NCI-H2227 (cell line): ENCODE measurements at regions not wholly inside any gene's neighbourhood (a gene's known extent, or its start where the extent isn't known, plus 50 kb on each side); places are given as distances from the start of the nearest gene placed in this dataset.

Experiments used
- DNase-seq: peaks from one replicate; lab custom pipeline; 2025; ENCODE audit not compliant: unreplicated experiment; lab: John Stamatoyannopoulos, UW

- DNase-seq, result no peak
Observed at GRCh38 chr11:104538313-104538712, 359.9 kb downstream of the CASP12 start.

GRCh38 chr11:104534278-104534677 is 364.0 kb downstream of the CASP12 start:
- no peak for DNase-seq

- no peak for DNase-seq
Observed at GRCh38 chr11:104531894-104532293, 366.4 kb downstream of the CASP12 start.

GRCh38 chr11:104531075-104531474 is 367.1 kb upstream of the PDGFD start:
- peak; percentile 2 for DNase-seq

GRCh38 chr11:104529906-104530305 is 366.0 kb upstream of the PDGFD start:
- DNase-seq, result no peak

GRCh38 chr11:104529213-104529612 is 365.3 kb upstream of the PDGFD start:
- DNase-seq, result no peak

GRCh38 chr11:104526006-104526405 is 362.1 kb upstream of the PDGFD start:
- no peak for DNase-seq

GRCh38 chr11:104525416-104525815 is 361.5 kb upstream of the PDGFD start:
- DNase-seq, result no peak

- DNase-seq, result no peak
Observed at GRCh38 chr11:104524254-104524653, 360.3 kb upstream of the PDGFD start.

GRCh38 chr11:104523611-104524010 is 359.7 kb upstream of the PDGFD start:
- DNase-seq, result no peak

- DNase-seq, result no peak
Observed at GRCh38 chr11:104522650-104523049, 358.7 kb upstream of the PDGFD start.

GRCh38 chr11:104522123-104522522 is 358.2 kb upstream of the PDGFD start:
- DNase-seq, result no peak

GRCh38 chr11:104510169-104510568 is 346.2 kb upstream of the PDGFD start:
- no peak for DNase-seq

GRCh38 chr11:104490182-104490581 is 326.2 kb upstream of the PDGFD start:
- no peak for DNase-seq

GRCh38 chr11:104488561-104488960 is 324.6 kb upstream of the PDGFD start:
- no peak for DNase-seq

GRCh38 chr11:104487046-104487806 is 323.3 kb upstream of the PDGFD start:
- DNase-seq, result peak; percentile 38

- peak; percentile 47 for DNase-seq
Observed at GRCh38 chr11:104484804-104485554, 321.0 kb upstream of the PDGFD start.

GRCh38 chr11:104476898-104477297 is 313.0 kb upstream of the PDGFD start:
- DNase-seq, result no peak

- no peak for DNase-seq
Observed at GRCh38 chr11:104476454-104476853, 312.5 kb upstream of the PDGFD start.

- no peak for DNase-seq
Observed at GRCh38 chr11:104467404-104467803, 303.5 kb upstream of the PDGFD start.

GRCh38 chr11:104465321-104465720 is 301.4 kb upstream of the PDGFD start:
- no peak for DNase-seq

- no peak for DNase-seq
Observed at GRCh38 chr11:104464691-104465090, 300.7 kb upstream of the PDGFD start.
